VCaP (cell line): ENCODE measurements at regions not wholly inside any gene's neighbourhood (a gene's known extent, or its start where the extent isn't known, plus 50 kb on each side); places are given as distances from the start of the nearest gene placed in this dataset.

Experiments used
- H3K27ac ChIP-seq: fragments of 450-650 bp; 2 replicates; pipeline ENCODE4 v1.5.1; 2017
- TF ChIP-seq, protein P1 (sequence below): fragments of 450-650 bp; conservative IDR thresholded peaks from 2 replicates; pipeline ENCODE4 v1.5.1; 2017; ENCODE audit warnings: mild to moderate bottlenecking, moderate library complexity

DNA sequence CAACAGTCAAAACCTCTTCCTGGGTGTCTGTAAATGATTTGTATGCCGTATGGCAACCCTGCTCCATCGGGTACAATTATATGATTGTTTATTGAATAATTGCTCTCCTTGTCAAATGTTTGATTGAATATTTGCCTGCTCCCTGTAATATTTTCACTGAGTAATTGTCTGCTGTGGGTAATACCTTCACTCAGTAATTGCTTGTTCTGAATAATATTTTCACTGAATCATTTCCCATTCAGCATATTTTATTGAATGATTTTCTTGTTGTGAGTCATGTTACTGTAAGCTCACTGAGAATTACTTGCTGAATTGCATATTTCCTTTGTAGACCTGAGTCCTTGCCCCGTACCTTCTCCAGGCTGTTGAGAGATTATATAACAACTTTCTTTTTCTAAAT lies 535.2 kb downstream of the METTL4 start:
- H3K27ac ChIP-seq: no peak overlapping the region
- TF ChIP-seq, protein P1, sequence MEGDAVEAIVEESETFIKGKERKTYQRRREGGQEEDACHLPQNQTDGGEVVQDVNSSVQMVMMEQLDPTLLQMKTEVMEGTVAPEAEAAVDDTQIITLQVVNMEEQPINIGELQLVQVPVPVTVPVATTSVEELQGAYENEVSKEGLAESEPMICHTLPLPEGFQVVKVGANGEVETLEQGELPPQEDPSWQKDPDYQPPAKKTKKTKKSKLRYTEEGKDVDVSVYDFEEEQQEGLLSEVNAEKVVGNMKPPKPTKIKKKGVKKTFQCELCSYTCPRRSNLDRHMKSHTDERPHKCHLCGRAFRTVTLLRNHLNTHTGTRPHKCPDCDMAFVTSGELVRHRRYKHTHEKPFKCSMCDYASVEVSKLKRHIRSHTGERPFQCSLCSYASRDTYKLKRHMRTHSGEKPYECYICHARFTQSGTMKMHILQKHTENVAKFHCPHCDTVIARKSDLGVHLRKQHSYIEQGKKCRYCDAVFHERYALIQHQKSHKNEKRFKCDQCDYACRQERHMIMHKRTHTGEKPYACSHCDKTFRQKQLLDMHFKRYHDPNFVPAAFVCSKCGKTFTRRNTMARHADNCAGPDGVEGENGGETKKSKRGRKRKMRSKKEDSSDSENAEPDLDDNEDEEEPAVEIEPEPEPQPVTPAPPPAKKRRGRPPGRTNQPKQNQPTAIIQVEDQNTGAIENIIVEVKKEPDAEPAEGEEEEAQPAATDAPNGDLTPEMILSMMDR: no peak

DNA sequence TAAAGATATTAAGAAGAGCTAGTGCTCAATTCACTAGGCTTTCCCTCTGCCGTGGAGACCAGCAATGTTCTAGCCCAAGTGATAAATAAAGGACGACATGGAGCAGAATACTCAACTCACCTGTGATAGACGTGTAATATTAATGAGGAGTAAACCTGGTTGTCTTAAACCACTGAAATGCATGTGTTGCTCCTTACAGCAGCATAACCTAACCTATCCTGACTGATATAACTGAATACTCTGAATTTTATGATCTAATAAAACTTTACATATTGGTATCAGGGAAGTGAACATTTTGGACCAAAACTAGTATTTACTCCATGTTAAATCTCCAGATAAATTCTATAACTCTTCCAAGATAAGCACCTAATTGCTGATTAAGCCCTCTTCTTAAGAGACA lies 531.0 kb downstream of the METTL4 start:
- no peak overlapping the region for H3K27ac ChIP-seq
- TF ChIP-seq, protein P1: no peak

DNA sequence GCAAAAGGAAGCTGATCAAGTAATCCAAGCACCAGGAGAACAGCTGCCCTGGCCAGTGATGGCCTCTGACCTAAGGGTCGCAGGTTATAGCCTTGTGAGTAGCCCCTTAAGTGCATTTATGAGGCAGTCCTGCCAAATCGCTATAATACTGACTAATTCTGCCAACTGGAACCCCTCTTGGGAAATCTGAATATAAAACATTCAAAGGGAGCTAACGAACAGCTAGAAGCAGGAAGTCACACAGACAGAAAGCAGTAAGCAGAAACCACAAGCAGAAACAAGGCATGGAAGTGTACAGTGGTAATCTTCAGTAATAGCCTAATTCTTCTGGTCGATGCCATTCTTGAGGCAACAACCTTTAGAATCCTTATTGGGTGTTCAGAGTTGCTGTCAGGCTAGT lies 521.3 kb downstream of the METTL4 start:
- H3K27ac ChIP-seq: no peak overlapping the region
- TF ChIP-seq, protein P1: no peak

DNA sequence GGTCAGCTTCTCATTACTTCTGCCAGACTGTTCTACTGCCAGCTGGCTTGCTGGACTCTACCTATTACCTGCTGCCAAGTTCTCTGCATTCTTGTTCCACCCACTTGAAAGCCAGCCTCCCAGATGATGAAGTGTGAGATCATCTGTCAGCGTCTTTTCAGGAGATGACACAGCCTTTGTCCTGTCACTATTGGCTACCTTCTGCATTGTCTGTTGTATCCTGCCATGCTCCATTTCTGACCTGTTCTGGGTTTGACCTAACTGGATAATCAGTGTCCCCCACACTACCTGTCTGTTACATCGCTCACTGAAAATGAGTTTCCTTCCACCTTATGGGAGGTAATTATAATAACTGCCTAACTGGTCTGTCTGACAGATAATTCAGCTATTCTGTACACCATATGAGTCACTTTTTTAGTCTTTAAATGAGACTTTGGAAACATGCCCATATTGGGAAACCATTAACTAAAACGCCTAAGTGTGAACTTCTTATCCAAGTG lies 520.6 kb downstream of the METTL4 start:
- no peak overlapping the region for H3K27ac ChIP-seq
- TF ChIP-seq, protein P1: no peak

DNA sequence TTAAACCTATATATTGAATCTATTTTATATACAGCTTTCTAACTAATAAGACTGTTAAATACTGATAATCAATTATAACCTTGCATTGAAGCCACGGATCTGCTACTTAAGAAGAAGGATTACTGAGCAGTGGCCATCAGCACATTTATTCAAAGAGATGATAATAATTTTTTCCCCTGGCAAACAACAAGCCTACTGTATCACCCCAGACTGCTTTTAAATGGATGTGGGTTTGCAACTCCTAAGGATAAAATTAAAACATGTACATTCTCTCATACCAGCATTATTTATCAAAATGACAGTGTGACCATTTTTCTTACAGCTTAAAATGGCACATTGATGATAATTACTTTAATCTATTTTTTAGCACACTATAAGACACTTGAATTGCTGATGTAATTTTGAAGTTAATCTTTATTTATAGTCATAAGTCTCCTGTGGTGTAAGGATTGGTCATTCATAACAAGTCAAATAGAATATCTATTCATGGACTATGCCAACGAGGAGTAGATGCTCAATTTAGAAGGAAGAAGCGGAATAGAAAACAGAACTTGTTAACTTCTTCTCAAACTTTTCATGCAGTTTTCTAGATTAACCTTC lies 517.7 kb downstream of the METTL4 start:
- TF ChIP-seq, protein P1: no peak
- no peak overlapping the region for H3K27ac ChIP-seq

DNA sequence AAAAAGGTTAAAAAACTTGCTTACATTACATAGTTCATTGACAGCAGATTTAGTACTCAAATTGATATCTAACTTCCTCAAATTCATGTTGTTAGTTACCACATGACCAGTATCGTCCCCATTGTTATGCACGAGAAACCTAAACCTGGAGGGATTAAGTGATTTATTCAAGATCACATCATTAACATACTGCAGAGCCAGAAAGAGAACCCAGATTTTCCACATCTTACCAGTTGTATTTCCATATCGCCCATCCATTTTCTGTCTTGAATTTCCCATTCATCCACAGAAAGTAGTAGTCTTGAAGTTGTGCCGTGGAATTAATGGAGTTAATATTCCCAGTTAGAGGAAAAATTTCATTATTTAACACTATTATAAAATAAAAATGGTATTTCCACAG lies 512.0 kb downstream of the METTL4 start:
- TF ChIP-seq, protein P1: no peak
- H3K27ac ChIP-seq: no peak overlapping the region

DNA sequence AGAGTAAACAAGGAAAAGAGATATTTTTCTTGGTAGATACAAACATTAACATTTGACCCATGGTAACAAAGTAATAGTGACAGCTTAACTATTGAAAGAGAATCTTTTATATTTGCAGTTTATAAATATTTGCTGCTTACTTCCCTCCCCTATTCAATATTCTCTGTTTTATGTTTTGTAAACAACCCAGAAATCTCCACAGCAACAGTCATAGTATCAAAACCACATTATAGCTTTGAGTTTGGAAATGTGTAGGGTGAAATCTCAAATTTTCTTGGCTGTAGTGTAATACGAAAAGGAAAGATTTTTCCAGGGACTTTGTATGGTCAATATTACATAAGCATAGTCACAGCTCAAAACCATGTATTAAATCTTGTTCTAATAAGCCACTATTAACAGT lies 511.2 kb downstream of the METTL4 start:
- TF ChIP-seq, protein P1: no peak
- no peak overlapping the region for H3K27ac ChIP-seq
